Mammary epithelial cell (primary cell): ENCODE measurements at regions not wholly inside any gene's neighbourhood (a gene's known extent, or its start where the extent isn't known, plus 50 kb on each side); places are given as distances from the start of the nearest gene placed in this dataset.

Experiments
- EZH2 ChIP-seq: IDR thresholded peaks from 2 replicates; pipeline ENCODE4 v1.6.1; 2012; ENCODE audit warnings: low read length, inconsistent platforms, borderline replicate concordance
- TF ChIP-seq, protein P1 (sequence below), 2 donors: IDR thresholded peaks in 1 of 2; conservative IDR thresholded peaks in 1 of 2; 2 replicates each; pipeline ENCODE4 v1.5.1; 2011 to 2012; ENCODE audit warnings: inconsistent platforms in 2 of 2, low read length in 2 of 2, mild to moderate bottlenecking in 2 of 2, control low read depth in 1 of 2, low read depth in 1 of 2; ENCODE audit not compliant: insufficient read depth in 1 of 2; ENCODE audit errors: extremely low read depth in 1 of 2

DNA sequence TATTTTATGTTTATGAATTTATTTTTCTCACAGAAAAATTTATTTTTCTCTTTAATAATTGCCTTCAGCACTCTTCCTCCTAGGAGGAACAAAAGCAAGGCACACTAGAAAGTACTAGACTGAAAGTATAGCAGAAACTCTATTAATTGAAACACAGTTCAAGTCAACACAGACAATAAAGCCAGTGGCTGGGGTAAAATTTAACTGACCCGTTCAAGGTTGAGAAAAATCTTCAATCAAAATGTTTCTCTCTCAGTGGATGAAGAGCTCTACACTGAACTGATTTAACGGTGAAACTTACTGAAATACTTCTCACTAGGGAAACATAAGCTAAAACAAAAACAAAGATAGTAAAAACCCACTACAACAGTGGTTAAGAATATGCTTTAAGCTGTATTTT, 230.1 kb upstream of the MIR17HG start:
- TF ChIP-seq, protein P1, sequence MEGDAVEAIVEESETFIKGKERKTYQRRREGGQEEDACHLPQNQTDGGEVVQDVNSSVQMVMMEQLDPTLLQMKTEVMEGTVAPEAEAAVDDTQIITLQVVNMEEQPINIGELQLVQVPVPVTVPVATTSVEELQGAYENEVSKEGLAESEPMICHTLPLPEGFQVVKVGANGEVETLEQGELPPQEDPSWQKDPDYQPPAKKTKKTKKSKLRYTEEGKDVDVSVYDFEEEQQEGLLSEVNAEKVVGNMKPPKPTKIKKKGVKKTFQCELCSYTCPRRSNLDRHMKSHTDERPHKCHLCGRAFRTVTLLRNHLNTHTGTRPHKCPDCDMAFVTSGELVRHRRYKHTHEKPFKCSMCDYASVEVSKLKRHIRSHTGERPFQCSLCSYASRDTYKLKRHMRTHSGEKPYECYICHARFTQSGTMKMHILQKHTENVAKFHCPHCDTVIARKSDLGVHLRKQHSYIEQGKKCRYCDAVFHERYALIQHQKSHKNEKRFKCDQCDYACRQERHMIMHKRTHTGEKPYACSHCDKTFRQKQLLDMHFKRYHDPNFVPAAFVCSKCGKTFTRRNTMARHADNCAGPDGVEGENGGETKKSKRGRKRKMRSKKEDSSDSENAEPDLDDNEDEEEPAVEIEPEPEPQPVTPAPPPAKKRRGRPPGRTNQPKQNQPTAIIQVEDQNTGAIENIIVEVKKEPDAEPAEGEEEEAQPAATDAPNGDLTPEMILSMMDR (conservative IDR thresholded peaks at IDR 0.05 in 1 of 2, IDR thresholded peaks at IDR 0.05 in 1 of 2; ENCODE audit: extremely low read depth in 1 of 2, insufficient read depth in 1 of 2, low read depth in 1 of 2, low read length in 2 of 2): no peak
- no peak for TF ChIP-seq EZH2
